ENCODE measurements at regions not wholly inside any gene's neighbourhood (a gene's known extent, or its start where the extent isn't known, plus 50 kb on each side); places are given as distances from the start of the nearest gene placed in this dataset.

GRCh38 chr21:15236111-15236510 is 171.3 kb upstream of the NRIP1 start:
- no peak for TF ChIP-seq CTCF (IDR thresholded peaks at IDR 0.05; ENCODE audit: extremely low read depth, insufficient read depth, missing control alignments)
- in situ Hi-C loops (cut with MboI; ENCODE audit: low pct_unique_long_range_greater_than_20kb, low sequenced_read_pairs, unreplicated experiment): no loop called here
- DNase-seq (ENCODE audit: low spot score): no peak

DNA sequence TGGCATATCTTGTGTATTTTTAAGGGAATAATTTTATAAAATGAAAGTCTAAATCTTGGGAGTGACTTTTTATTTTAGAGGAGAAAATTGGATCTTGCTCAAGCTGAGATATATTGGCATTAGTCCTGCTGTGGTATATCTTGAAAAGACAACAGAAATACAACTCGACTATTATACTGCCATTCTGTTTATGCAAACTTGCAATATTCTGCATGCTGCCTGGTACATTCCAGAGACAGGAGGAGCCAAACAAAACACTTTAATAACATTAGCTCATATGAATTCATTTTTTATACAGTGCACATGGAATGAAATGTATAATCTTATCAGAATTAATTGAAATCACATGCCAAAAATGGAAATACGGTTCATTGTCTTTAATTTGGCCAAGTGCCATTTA is 176.0 kb upstream of the NRIP1 start:
- TF ChIP-seq CTCF (IDR thresholded peaks at IDR 0.05; ENCODE audit: extremely low read depth, insufficient read depth, missing control alignments): no peak
- in situ Hi-C loops (cut with MboI; ENCODE audit: low pct_unique_long_range_greater_than_20kb, low sequenced_read_pairs, unreplicated experiment): no loop called here
- DNase-seq (ENCODE audit: low spot score): no peak

- no peak for TF ChIP-seq CTCF (IDR thresholded peaks at IDR 0.05; ENCODE audit: extremely low read depth, insufficient read depth, missing control alignments)
- DNase-seq (ENCODE audit: low spot score): no peak
- in situ Hi-C loops (cut with MboI; ENCODE audit: low pct_unique_long_range_greater_than_20kb, low sequenced_read_pairs, unreplicated experiment): no loop called here
Measured at GRCh38 chr21:15241997-15242736, 177.4 kb upstream of the NRIP1 start.

DNA sequence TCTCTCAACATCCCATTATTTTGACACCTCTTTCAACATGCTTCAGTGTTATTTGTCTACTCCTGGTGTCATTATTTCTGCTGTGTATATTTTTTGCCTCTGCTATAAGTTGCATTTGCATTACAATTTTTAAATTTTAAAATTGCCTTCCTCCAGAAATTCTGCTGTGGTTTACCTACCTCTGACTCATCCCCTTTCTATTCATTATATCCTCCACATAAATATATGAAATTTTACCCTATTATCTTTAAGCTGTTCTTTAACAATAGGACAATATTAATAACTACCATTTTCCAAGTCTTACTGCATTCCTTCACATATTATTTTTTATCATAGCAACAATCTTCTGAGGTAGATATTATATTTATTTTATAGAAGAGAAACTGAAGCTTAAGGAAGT is 178.1 kb upstream of the NRIP1 start:
- in situ Hi-C loops (cut with MboI; ENCODE audit: low pct_unique_long_range_greater_than_20kb, low sequenced_read_pairs, unreplicated experiment): no loop called here
- TF ChIP-seq CTCF (IDR thresholded peaks at IDR 0.05; ENCODE audit: extremely low read depth, insufficient read depth, missing control alignments): no peak
- no peak for DNase-seq (ENCODE audit: low spot score)

DNA sequence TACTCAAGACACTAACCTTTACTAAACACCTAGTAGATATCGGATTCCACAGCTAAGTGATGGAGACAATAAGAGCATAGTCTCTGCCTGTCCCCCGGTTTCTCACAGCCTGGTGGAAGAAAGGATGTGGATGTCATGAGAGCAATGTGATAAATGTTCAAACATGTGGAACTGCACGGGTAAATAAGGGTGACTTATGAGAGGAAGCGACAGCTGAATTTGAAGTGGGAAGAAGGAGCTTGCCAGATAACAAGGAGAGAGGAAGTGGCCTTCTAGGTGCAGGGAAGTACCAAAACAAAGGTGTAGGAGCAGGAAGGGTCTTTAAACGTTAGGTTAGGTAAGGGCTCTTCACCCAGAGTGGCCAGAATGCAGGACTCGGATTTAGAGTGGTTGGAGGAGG is 178.6 kb upstream of the NRIP1 start:
- in situ Hi-C loops (cut with MboI; ENCODE audit: low pct_unique_long_range_greater_than_20kb, low sequenced_read_pairs, unreplicated experiment): no loop called here
- no peak for TF ChIP-seq CTCF (IDR thresholded peaks at IDR 0.05; ENCODE audit: extremely low read depth, insufficient read depth, missing control alignments)
- no peak for DNase-seq (ENCODE audit: low spot score)

DNA sequence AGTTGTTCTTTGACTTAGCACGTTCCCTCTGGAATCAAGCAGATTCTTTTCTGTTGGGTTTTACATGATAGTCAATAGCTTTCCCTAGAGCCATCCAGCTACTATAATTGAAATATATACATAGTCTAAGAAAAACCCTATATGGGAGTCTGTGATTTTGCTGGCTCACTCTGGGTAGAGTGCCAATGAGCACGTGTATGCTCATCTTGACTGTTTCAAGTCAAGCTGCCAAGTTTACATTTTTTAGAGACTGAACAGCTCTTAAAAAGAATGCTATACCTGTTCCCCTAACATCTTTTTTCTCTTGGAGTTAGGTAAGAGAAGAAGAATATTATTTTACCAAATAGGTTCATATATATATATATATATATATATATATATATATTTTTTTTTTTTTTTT is 182.8 kb upstream of the NRIP1 start:
- in situ Hi-C loops (cut with MboI; ENCODE audit: low pct_unique_long_range_greater_than_20kb, low sequenced_read_pairs, unreplicated experiment): no loop called here

More for the DNA sequence above, 182.8 kb upstream of the NRIP1 start:
- no peak for TF ChIP-seq CTCF (IDR thresholded peaks at IDR 0.05; ENCODE audit: extremely low read depth, insufficient read depth, missing control alignments)
- no peak for DNase-seq (ENCODE audit: low spot score)
